Stimulated activated CD8-positive, alpha-beta memory T cell treated with anti-CD3 and anti-CD28 coated beads, Interleukin-15, amount 100 ng/mL, for 4 hours (primary cell): ENCODE measurements at regions not wholly inside any gene's neighbourhood (a gene's known extent, or its start where the extent isn't known, plus 50 kb on each side); places are given as distances from the start of the nearest gene placed in this dataset.

Source experiments
- DNase-seq, 2 donors: peaks; one replicate each; pipeline ENCODE4 v3.0.0-alpha.2; 2020; ENCODE audit warnings: low read depth in 2 of 2

DNA sequence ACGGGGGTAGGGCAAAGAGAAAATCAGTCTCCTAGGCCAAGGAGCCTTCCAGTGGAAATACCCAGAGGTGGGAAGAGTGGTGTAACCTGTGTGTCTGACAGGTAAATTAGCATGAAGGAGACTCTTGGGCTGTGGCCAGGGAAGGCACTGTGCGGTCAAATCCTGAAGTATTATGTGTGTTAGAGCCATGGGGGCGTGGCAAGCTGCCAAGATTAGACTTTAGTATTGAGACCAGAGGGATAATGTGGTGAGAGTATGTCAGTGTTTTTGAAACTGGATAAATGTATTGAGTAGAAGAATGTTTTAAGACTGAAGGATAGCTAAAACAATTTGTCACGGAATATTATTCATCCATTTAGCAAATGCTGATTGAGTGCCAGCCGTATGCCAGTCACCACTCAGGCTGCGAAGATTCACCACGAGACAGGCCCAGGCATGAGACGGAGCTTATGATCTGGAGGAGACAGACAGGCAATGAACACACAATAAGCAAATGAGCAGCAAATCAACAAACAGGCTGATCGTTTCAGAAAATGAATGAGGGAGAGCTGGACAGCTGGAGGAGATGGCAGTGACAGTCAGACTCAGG is 445.9 kb downstream of the MCTP2 start:
- no peak for DNase-seq

DNA sequence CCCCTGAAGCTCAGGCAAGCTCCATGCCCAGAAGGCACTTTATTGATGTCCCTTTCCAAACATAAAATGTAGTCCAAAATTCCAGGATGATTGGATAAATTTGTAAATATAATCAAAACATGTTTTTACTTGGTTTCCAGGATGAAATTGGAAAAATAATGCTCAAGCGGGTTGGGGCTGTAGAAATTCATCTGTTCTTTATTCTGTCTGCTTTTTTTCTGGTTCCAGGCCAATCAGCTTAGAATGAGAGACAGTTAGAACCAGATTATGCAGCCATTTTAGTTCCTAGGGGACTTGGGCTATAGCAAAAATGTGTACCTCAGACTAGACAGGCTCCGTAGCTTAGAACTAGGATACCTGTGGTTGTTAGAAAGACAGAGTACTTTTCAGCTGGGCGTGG is 450.8 kb downstream of the MCTP2 start:
- DNase-seq: no peak

DNA sequence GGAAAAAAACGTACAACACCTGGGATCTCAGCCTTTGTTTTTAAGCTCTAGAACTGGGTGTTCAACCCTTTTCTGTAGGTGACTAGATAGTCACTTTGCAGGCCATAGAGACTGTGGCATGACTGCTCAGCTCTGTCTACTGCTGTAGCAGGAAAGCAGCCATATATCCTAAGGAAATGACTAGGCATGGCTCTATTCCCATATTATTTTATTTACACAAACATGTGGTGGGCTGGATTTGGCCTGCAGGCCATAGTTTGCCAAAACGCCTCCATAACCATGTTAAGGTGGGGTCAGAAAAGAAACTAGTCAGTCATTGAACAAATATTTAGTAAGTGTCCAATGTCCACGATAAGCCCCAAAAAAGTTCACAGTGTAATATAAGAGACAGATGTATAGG is 452.5 kb downstream of the MCTP2 start:
- no peak for DNase-seq

DNA sequence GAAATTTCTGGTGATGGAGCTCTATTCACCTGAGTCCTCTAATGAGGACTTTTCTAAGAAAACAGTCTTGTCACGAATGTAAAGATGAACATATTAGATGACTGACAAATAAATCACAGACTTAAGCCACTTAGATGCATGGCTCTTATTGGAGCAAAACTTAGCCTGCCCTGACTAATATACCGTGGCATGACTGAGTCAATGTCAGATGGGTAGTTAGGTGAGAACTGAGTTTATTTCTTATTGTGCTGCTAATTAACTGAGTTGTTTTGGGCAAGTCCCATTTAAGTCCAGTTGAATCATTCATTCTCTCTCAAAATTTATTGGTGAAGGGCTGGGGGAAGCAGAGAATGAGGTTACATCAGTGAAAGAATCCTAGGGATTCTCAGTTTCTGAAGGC is 459.8 kb downstream of the MCTP2 start:
- DNase-seq: no peak

DNA sequence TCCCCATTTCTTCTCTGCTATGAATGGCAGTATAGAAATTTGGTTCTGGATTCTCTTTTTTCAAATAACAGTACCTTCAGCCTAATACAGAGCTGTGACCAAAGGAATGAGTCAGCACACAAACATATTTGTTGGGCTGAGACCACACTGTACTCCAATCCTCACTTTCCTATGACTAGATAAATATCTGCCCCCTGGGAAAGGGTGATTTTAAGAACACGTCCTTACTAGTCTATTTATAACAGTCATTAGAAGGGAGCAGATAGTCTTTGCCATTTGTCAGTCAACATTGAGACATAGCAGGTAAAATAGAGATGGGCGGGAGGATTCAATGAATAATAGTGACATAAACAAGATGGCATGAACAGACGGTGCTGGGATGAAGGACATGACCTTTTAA is 461.3 kb downstream of the MCTP2 start:
- DNase-seq: no peak

DNA sequence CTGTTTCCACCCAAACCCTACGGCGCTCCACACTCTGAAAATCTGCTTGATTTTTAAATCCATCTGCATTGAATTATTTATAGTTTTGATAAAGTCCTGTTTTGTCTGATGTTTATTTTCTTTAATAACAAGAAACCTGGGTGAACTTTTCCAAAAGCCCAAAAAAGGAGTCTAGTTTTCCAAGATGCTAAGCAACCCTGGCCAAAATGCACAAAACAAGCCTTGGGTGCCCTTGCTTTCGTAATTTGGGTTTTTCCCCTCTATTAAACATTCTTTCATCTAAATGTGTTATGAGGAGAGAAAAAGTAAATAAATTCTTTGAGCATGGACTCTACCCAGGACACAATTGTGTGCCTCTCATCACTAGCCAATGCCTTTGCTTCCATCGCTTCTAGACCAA is 468.9 kb downstream of the MCTP2 start:
- DNase-seq: no peak

DNA sequence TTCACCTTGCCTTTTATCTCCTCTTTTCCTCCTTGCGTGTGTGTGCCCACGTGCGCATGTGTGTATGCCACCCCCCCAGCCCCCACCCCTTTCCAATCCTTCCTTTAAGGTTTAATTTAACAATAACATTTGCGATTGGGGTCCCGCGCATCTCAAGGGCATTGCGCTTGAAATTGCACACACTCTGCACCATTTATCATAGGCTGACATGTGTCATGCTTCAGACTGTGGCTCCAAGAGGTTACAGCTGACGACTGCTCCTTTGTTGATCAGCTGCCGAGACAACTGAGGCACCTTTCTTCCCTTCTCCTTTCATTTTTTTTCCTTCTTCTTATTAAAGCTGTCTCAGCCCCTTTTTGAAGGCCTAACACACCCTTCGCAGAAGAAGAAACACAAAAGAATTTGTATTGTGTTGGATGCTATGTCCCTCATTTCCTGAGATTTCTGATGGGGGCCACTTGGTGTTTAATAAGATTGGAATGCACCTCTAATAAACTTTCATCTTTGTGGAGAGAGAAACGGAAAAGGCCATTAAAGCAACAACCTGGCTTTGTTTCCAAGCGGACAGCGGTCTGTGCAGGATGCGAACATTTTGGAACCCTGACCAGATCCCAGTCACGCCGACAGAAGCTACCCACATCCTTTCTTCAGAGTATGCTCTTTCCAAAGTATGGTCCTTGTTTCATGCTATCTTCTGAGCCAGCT is 470.1 kb downstream of the MCTP2 start:
- DNase-seq: no peak

DNA sequence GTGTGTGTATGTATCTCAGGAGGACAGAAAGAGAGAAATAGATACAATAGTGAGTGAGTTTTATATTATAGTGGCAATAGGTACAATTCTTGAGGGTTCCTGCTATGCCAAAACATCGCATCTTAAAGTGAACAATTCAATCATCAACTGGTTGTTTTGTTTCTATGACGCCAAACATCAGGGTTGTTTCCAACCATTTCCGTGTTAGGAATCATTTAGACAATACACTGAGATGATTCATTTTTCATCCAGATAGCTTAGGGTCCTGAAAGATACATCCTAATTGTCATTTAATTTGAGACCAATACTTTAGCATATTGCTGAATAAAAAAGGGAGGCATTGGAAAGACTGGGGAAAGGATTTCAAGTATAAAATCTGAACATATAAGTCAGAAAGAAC is 472.2 kb downstream of the MCTP2 start:
- no peak for DNase-seq

DNA sequence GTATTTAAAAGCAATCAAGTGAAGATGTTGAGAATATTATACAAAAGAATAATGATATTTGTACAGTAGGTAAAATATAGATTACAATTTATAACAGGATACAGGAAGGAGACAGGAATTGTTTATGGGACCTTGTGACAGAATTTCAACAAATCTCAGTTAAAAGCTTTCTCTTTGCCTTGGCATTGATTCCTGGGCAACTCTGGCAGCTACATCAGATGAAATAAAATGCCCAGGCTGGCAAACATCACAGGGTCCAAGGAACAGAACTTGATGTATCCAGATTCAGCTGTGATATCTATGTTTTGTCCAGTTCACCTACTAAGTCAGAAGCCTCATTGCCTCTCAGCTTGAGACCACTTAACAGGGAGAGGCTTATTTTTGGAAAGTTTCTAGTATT is 473.1 kb downstream of the MCTP2 start:
- DNase-seq: no peak

DNA sequence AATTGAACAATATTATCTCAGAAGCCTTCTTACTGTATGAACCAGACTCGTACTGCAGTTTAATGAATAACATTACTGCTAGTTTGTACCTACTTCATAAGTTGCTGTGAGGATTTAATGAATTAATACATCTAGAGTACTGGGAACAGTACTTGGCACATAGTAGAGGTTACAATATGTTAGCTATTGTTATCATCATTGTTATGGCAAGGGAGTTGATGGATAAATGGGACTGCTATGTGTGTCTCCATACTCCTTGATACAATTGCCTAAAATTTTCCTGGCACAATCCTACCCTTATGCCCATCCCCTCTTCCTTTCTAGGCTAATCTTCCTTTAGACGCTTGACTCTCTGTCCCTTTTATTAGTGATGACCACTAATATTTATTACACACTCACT is 473.6 kb downstream of the MCTP2 start:
- no peak for DNase-seq

DNA sequence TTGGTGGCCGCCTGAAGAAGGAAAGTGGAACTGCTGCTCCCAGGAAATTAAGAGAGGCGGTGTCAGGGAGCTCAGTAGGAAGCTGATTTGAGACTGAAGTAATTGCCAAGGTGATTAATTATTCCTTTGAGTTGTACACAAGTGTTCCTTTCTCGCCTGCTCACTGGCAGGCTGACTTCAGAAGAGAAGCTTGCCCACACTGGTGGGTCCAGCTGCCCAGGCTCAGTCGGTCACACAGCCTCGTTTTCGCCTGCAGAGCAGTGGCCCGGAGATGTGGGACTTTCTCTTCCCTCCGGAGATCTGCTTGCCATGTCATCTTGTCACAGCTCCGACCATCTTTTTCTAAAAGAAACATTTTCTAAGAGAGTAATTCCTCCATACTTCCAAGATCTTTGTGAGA is 478.0 kb downstream of the MCTP2 start:
- no peak for DNase-seq

DNA sequence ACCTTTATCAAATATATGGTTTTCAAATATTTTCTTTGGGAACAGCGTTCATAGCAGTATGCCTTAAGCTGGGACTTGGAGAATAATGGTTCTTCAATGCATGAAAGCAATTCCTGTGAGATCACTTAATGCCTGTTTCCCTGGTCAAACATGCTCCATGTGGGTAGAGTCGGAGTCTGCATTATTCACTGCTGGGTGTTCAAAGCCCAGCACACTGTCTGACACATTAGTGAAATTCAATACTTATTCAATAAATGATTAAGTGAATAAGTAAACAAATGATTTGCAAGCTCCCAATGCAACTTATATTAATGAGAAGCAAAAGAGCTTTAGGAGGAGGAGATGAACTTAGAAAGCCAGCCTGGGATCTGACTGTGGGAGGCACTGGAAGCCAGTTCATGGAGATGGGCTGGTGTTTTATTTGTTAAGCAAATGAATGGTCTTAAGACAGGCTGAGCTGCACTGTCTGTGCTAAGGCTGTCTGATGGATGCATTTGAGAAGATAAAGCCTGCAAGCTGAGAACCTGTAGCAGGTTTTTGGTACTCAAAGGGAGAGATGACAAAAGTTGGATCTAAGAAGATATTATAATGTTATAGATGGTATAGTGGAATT is 490.8 kb downstream of the MCTP2 start:
- DNase-seq: no peak

DNA sequence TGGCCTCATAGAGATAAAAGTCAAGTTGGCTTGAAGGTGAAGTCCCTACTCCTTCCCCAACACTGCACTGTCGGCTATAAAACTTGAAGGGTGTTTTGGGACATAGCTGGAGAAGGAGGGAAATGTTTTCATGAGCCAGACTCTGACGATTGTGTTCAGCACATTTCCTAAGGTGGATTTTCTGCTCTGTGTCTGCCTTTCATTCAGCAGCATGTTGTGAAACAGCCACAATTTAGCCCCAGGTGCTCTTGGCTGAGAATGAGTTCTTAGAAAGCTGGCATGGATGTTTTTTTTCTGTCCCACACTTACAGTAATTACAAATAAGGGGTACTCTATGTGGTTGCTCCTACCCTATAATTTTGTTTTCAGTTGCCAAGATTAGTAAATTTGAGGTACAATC is 492.4 kb downstream of the MCTP2 start:
- no peak for DNase-seq

DNA sequence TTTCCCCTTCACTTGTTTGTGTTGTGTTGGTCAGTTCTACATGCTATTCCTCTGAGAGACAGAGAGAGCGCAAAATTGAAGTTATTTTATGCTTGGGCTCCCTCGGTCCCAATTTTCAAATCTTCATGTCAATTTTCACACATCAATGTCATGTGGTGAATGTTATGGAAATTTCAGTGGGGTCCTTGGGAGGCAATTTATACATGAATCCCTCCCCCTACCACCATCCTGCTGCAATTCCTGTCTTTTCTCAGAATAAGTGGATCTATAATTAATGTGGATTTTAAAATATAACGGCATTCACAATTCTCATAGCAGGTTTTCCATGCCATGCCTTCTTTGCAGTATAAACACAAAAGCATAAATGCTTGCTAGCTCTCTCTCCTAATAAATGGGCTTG is 499.9 kb downstream of the MCTP2 start:
- DNase-seq: no peak

DNA sequence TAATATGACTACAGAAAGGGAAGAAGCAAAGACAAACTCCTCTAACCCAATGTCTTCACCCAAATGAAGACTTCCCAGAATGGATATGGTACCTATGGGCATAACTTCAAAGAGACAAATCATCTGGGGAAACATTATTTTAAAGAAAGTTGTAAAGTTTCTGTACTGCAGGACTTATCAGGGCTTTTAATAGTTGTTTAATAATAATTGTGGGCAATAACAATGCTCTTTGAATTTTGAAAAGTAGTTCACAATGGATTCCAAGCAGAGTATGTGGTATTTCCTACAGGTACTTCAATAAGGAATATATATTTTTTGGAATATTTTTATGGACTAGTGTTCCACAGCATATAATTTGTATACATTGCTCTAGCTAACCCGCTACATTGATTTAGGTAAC is 503.1 kb downstream of the MCTP2 start:
- DNase-seq: no peak

DNA sequence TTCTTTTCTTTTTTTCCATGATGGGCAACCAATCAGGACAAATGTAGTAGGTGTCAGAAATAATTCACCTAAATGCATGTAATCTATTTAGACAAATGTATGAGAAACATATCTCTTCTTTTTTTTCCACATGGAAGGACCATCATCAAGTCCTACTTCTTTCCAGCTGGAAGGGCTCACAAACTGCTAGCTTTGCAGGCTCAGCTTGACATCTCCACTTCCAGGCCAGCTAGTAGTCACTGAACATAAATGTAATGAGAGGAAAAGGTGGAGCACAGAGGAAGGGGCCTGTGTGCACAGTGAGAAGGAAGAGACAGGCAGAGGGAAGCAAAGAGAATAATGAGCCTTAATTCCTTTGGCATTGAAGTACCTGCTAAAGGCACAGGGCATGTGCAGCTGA is 504.9 kb downstream of the MCTP2 start:
- no peak for DNase-seq

DNA sequence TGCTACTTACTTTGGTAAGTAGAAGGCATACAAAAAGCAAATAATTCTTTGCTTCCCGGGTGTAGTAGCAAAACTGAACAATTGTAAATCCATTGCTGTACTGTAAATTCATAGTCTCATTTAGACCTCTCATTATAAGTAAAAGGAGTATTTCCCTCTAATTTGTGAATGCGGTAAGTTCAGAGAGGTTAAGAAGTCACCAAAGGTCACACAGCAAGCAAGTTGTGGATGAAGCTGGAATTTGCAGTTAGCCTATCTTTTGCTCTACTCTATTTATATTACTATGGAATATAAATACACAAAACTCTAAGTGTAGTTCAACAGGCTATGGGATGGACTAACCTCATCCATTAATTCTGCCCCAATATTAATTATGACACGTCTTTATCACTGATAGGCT is 508.3 kb downstream of the MCTP2 start:
- DNase-seq: no peak

DNA sequence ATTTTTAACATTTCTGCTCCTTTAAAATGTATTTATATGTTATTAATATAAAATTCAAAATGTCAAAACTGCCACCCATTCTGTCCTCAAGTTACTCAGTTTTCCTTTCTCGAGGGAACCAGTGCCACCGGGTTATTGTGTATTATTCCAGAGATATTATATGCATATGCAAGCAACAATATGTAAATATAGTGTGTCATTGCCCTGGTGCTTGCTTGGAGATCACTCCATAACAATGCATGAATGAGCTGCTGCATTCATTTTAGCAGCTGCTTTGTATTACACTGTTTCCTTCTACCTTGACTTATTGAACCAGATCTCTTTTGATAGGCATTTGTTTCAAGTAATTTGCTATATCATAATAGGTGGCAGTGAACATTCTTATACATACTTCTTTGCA is 509.1 kb downstream of the MCTP2 start:
- no peak for DNase-seq

DNA sequence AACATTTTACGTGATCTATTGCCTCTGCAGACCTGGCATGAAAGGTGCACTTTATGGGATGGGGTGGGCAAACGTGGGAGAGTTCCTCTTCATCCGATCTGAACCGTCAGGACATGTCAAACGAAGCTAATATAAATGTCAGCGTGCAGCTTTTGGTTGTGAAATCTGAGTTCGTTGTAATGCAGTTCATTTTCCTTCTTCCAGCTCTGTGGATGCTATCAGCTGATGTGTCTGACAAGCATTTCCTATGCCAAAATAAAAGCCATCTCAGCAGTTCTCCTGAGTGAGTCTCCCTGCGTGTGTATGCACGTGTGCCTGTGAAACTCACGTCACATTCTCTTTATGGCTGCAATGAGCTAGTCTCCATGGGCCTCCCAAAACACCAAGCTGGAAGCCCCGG is 512.3 kb downstream of the MCTP2 start:
- DNase-seq: no peak

DNA sequence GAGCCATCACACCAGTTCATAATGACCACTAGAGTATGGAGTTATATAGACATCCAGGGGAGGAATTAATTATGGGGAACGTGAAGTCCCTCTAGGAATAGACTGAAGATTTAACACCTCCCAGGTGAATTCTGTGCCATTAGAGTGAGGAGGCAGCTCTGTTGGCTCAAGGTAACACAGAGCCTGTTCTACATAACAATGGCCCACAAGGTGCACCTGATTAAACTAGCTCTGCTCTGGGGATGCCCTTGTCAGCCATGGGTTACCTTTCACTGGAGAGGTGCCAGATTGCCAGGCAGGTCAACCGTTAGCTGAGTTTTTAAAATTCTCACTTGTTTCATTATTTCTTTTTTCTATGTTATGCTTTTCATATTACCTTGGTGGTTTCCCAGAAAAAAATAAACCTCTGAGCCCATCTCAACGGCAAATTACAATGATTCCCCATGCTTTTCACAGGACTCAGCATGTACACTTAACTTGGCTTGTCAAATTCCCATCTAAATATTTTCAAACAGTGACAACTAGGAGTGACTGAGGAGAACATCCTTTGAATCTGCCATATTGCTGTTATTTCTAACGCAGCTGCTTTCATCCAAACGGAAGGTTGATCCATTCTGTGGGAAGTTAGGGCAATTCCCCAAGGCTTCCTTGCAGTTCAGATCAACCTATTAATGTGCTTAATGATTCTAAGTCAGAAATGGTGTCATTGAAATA is 512.9 kb downstream of the MCTP2 start:
- DNase-seq: no peak

DNA sequence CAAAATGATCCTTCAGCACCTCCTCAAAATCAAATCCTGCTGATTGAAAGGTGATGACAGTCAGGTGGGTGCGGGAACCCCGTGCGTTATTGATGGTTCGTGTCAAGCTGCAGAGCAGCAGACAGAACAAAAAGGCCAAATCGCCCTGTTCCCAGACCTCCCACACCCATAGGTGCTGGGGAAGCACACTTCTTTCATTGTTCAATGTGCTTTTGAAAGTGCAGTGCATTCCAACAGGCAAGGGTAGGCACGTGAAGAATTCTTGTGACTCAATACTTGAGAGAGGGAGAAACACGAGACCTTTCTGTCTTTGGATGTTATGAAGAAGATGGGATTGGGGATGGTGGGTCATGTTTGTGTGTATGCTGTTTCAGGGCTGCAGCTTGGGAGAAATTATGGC is 514.0 kb downstream of the MCTP2 start:
- DNase-seq: no peak

DNA sequence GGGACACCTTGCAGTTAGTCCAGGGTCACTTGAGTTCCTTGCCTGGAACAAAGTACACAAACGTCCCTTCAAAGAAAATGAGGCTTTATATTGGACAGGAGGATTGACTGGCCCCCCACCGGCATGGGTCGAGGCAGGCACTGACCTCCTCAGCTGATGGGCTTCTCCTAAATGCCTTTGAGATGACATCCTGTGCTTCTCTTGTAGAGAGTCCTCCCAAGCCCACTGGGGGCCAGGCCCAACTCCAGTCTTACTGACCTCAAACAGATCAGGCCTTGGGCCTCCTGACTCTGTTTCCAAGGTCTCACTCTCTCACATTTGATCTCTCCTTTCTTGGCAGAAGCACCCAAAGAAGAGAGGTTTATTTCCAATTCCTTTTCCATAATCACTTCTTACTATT is 516.1 kb downstream of the MCTP2 start:
- no peak for DNase-seq
